ENCODE measurements at regions not wholly inside any gene's neighbourhood (a gene's known extent, or its start where the extent isn't known, plus 50 kb on each side); places are given as distances from the start of the nearest gene placed in this dataset.

DNA sequence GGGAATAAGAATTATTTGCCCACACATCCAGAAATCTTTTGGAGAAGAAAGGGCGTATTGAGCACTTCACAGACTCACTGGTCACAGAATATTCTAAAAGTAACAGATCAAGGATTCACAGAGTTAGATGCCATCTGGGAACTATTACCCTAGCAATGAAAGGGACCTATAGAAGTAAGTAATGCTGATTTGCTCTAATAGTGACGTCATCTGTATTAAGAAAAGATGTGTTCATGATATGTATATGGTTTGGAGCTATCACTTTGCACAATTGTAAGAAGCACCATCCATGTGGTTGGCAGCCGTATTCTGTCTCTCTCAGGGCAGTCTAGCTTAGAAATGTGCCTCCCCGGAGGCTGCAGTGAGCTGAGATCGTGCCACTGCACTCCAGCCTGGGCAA, 52.8 kb upstream of the SV2C start:
- DNase-seq, result no peak

DNA sequence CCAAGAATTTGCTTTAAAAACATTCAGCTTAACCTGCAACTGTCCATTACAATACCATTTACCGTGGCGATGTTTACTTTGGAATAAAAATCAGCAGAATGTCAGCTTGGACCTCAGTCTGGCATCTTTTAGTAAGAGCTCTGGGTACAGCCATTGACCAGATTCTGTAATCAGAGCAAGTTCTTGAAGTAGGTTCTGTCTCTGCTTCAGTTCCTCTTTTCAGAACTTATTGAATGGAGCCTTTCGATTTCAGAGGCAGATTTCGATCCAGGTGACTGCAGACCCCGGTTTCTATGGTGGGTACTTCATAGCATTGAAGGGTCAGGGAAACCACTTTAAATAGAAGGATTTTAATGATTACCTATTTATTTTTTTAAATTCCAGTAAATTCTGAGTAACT, 53.4 kb upstream of the SV2C start:
- peak; percentile 29 for DNase-seq

DNA sequence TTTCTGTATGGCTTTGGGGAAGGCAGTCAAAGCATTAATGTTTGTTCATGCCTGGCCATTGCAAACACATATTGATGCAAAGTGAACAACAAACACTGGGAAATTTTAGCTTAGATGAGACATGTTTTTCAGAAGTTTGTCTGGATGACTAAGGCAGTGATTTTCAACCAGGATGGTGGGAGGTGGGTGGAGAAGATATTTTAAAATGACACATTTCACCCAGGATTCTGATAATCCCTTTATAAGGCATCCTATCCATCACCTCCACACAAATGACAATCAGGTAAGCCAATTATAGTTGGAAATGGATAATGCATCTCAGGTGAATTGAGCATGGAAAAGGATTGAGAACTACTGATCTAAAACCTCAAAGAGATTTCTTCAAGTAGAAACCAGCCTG, 57.4 kb upstream of the SV2C start:
- no peak for DNase-seq

DNA sequence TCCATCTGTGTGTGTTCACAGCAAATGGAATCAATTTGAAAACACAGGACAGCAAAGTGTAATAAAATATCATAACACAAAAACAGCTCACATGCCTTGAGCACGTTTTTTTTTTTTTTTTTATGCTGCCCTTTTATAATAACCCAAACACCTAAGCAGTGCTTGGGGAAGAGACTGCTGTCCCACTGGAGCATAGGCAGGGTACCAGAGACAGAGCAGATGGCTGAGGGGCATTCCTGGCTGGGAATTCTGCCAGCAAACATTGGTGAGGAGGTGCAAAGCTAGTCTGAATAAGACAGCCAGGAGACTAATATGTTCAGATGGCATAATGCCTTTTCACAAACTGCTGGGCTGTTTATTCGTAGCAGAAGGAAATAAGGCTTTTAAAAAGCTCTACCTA, 58.1 kb upstream of the SV2C start:
- DNase-seq, result no peak

DNA sequence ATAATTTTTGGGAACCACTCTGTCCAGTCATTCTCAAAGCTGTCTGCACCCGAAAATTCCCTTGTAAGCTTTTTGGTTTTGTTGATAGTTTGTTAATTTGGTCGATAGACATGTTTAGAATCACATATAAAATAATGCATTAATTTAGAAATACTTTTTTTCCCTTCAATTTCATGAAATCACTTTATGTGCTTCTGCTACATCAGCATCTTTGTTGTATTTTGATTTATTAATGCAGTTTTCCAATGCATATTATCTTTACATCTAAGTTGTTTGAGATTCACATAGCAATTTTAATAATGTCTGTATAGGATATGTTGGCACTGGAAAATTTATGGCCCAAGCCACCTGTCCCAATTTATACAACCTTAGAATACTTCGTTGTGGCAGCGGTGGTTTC, 60.6 kb upstream of the SV2C start:
- DNase-seq, result no peak

DNA sequence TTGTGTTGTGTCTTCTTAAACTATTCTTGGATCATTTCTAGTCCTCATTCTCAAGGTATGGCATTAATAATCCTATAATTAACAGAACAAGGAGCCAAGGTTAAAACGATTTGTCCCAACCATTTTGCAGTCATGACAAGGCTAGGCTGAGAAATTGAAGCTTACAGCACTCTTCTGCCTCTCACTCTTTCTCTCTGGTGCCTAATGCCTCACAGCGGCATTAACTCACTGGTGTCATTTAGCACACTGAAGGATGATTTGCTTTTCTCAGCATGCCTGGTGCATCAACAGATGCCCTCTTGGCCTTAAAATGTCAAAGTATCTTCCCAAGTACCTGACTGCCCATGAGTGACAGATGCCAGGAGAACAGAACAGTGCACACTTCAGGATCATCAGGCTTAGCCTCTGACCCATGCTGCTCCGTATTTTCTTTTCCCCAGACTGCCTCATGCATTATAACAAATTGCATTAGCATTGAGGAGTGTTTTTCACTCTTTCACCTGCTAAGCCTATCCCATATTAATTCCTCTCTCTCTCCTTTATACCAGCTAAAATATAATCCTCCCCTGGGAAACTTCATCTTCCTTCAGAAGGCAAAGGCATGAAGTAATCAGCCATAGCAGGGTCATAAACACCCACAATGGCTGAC, 61.1 kb upstream of the SV2C start:
- DNase-seq, result no peak

DNA sequence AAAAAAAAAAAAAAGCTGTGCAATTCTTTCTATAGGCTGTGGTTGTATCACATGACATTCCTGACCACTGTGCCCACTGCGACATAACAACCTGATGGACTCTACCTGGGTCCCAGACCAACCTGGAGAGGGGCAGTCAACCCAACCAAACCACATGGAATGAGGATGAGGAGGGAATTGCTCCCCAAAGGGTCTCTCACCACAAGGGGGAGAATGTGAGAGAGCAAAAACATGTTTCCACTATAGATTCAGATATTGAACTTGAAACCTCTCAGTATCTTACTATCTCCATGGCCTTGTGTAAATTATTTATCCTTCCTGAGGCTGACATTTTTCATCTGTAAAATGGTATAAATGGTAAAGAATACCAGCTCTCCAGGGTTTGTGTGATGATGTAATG, 66.9 kb upstream of the SV2C start:
- no peak for DNase-seq

DNA sequence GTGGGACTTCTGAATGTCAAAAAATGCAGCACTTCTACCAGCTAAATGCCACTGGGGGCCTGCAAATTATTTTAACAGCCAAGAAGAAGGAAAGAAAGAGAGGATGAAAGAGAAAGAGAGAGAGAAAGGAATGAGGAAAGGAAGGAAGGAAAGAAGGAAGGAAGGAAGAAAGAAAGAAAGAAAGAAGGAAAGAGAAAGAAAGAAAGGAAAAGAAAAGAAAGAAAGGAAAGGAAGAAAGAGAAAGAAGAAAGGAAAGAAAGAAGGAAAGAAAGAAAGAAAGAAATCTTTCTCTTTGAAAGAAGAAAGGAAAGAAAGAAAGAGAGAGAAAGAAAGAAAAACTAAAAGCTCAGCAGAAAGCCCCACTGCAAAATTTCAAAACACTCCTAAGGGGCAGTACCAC, 69.2 kb upstream of the SV2C start:
- DNase-seq, result no peak

DNA sequence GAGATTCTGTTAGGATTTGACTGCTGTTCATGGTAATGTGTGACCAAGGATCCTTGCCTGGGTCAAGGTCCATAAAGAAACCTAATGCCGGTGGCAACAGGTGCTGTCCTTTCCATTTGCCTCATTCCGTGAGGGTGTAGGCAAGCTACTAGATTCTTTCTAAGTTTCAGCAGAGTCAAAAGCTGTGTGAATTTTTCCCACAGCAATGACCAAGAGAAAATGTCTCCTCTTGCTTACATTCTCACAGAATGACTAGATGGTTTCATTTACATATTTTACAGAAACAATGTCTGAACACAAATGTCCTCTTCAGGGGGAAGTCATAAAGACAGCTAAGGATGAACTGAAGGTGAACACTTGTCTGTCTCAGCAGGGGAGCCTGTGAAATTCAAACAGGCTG, 75.3 kb upstream of the SV2C start:
- DNase-seq, result peak; percentile 9

DNA sequence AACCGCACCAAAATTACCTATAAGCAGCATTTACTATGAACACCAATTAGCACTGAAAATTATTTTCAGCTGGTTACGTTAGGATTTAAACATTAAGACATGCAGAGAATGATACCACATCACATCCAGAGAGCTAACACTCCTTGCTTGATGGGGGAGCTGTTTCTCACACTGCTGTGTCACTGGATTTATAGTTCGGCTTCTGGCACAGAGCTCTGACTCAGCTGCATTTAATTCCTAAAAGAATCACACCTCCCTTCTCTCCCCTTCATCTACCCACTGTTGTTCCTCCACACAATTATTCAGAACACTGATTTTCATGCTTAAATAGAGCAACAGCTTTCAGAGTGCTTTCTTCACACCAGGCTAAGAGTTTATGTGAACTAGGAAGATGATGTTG, 82.6 kb upstream of the SV2C start:
- no peak for DNase-seq

DNA sequence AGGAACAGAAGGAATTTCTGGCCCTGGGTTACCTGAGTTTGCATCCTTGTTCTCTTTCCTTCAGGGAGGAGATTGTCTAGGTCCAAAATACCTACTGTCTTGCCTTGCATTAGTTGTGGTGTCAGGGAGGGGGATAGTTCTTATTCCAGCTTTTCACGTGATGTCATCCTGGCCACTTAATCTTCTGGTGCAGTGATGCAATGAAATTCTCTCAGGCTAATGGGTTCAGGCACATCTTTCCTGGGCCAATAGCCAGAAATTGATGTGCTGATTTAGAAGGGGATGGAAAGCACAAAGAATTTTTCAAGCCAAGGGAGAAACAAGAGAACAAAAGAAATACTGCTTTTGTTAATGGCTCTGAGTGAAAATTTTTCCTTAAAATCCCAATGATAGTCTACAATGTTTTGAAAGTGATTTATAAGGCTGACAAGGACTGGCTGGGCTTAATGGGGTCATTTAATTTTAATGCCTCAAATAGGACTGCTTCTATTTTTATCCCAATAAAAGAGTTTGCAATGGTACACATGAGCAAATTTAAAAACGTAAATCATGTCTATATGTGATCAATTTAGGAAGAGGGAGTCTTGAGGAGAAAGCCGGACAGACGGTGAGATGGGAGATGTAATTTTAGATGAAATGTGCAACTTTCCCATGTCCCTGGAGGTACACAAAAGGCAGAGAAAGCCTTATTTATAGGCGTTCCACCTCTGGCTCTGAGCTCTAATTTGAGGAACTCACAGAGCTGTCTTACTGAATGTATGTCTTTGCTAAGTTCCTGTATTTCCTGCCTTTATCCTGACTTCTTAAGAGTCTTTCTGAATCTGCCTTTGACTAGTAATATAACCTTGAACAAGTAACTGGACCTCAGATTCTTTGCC, 89.3 kb upstream of the SV2C start:
- DNase-seq, result no peak

DNA sequence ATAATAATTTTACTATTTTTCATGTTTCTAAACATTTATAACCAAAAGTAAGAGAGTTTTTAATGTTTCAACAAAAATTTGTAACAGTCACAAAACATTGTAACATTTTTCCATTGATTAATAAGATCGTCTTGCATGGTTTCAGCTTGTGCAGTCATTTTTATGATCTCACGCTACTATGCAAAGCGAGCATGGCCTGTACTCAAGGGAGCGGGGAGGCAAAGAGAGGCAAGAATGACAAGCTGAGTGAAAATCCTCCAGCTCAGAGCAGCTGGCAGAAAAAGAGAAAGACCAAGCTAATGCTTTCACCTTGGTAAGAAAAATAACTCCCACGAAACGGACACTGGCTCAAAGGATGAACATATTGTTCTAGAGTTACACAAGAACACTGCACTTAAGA, 90.0 kb upstream of the SV2C start:
- no peak for DNase-seq

DNA sequence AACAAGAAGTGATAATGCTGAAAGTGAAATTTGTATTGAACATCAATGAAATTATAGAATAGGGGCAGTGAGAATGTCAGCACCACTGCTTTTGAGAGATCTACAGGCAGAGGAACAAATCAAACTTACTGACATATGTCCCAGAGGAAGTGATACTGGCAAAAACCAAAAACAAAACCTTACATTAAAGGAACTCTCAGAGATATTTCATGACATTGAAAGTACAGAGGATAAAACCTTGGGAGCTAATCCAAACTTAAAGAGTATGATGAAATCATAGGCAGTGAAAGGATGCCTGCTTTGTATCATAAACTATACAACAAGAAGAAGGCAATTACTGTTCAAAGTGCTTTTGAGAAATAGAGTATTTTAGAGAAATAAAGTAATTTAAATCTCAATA, 90.4 kb upstream of the SV2C start:
- no peak for DNase-seq

DNA sequence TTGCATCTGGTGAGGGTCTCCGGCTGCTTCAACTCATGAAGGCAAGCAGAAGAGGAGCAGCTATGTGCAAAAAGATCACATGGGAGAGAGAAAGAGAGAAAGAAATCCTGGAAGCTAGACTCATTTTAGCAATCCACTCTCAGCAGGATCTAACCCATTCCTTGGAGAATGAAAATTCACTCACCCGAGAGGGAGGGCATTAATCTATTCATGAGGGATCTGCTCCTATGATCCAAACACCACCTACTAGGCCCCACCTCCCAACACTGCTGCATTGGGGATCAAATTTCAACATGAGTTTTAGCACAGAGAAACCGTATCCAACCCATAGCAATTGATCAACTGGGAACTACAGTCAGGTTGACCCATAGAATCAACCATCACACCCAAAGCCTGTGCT, 98.1 kb upstream of the SV2C start:
- DNase-seq, result no peak

DNA sequence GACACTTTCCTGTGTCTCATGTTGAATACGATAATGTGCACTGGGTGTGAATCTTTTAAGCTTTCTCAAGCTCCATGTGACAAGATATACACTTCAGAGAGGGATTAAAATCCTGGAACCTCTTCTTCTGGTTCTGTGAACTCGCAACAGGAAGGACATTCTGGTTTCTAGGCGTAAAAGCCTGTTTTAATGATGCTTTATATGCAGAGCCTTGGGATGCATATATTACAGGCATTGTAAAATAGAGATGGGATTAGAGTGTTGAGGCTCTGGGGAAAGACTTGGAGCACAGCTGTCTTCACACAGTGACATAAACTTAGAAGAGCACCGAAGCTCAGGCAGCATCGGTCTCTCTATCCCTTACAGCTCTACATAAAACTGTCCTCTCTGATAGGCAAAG, 107.7 kb upstream of the SV2C start:
- no peak for DNase-seq

DNA sequence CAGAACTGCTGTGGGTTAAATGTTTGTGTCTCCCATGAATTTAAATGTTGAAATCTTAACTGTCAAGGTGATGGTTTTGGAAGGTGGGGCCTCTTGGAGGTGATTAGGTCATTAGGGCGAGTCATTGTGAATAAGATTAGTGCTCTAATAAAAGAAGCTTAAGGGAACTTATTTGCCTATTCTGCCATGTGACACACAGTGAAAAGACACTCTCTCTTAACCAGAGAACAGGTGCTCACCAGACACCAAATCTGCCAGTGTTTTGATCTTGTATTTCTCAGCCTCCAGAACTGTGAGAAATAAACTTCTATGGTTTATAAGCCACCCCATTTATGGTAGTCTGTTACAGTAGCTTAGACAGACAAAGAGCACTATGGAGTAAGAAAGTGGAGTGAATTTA, 117.9 kb upstream of the SV2C start:
- no peak for DNase-seq

DNA sequence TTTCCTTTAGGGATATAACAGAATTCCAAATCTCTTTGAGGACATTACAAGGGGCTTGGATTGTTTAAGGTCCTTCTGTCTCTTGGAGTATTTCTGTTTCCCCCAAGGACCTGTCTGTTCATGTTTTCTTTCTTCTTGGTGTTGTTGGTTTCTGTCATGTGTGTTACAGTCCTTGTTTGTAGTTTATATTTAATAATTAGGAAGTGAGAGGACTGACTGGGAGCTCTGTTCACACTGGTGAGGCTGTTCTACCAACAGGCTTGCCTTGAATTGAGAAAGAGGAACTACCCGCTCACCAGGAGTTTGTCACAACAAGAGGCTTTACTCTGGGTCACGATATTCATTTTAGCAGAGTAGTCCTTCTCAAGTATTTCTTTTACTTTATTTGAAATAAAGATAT, 119.2 kb upstream of the SV2C start:
- DNase-seq, result no peak

DNA sequence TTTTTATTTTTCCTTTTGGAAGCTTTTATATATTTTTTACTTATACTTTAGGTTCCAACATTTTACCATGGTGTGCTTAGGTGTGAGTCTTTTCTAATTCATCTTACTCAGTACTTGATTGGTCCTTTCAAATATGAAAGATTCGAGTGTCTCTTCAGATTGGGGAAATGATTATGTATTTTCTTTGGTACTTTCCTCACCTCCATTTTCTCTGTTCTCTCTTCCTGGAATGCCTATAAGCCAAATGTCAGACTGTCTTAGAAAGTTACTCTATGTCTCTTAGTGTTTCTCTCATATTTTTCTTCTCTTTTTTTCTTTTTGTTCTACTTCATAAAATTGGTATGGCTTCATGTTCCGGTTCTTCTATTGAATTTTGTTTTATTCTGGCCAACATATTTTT, 119.6 kb upstream of the SV2C start:
- DNase-seq, result no peak

DNA sequence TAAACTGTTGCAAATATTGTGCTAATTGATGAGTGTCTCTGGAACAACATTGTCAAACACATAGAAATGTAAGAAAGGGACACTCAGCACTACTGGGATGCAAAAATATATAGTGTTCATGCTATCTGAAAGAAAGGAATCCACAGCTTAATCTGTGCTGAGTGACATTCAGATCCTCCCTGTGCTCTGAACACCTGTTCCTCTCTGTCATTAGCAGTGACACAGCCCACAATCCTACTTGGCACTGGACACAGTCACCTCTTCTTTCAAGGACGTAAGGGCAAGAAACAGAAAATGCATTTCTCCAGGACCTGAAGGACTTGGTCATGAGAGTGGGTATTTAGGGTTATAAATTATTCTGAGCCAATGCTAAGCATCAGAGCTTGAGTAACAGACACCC, 121.4 kb upstream of the SV2C start:
- DNase-seq, result no peak

DNA sequence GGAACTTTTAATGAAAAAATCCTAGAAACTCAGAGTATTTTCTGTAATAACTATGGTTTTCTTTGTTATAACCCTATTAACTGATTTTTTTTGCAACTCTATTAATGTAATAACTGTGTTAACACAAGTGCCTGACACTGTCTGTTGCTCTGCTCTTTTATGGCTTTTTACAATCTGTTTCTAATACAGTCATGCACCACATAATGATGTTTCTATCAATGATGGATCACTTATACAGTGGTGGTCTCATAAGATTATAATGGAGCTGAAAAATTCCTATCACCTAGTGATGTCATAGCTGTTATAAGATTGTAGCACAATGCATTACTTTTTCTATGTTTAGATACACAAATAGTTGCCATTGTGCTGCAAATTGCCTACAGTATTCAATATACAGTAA, 123.1 kb upstream of the SV2C start:
- DNase-seq, result no peak

DNA sequence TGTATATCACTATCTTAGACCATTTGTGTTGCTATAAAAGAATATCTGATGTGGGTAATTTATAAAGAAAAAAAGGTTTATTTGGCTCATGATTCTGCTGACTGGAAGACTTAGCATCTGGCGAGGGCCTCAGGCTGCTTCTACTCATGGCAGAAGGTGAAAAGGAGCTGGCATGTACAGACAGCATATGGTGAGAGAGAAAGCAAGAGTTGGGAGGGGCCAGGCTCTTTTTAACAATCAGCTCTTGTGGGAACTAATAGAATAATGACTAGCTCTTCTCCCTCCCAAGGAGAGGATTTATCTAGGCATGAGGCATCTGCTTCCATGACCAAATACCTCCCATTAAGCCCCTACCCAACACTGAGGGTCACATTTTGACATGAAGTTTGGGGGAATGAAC, 130.2 kb upstream of the SV2C start:
- no peak for DNase-seq

DNA sequence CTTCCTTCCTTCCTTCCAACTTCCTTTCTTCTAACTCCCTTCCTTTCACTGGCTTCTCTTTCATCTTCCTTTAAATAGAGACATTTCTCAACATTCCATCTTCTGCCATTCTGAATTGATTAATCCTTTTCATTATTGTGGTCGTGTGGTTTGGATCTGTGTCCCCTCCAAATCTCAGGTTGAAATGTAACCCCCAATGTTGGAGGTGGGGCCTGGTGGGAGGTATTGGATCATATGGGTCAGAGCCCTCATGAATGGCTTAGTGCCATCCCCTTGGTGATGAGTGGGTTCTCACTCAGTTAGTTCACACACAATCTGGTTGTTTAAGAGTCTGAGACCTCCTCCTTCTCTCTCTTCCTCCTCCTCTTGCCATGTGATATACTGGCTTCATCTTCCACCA, 130.9 kb upstream of the SV2C start:
- DNase-seq, result no peak

DNA sequence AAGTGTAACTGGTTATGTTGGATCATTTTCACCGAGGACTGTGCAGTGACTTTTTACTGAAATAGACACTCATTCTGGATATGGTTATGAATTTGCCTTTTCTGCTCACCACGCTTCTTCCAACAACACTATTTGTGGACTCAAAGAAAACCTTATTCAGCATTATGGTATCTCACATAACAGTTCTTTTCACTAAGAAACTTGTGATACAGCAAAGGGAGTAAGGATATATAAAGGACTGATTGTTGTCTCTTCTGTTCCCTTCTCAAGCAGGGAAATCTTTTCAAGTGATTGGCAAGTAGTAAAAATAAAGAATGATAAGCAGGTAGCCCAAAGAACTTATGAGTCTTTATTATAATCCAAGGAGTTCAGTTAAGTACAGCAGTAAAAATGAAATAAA, 131.5 kb upstream of the SV2C start:
- DNase-seq, result no peak

DNA sequence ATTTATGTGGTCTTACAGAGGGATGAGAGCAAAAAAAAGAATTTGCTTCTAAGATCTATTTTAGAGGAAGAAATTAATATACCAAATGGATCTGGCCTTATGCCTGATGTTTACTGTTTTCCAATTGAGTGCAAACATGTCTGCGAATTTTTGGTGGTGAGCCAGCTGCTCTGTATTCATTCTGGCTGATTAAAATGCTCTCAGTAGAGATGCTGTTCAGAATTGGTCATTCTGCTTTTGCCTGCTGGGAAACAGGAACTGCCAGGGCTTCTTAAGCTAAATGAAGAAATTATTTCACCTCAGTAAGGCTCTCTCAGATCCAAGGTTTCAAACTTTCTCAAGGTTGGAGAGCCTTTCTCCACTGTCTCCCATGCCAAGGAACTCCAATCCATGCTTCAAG, 132.0 kb upstream of the SV2C start:
- no peak for DNase-seq

DNA sequence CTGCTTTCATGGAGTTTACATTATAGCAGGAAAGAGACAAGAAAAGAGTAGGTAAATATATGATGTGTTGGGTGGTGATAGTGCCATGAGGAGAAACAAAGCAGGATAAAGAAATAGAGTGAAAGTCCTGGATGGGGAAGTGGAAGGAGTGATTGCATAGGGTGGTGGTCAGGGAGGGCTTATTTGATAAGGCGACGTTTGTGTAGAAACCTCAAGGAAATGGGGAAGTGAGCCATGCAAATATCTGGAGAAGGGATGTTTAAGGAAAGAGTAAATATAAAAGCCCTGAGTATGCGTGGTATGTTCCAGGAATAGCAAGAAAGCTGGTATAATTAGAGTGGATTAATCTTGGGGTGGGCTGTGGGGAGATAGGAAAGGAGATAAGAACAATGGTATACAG, 134.7 kb upstream of the SV2C start:
- DNase-seq, result no peak

Measured in DMS53 (cell line).